ENCODE measurements at regions not wholly inside any gene's neighbourhood (a gene's known extent, or its start where the extent isn't known, plus 50 kb on each side); places are given as distances from the start of the nearest gene placed in this dataset.
"Not testable (repeated sequence)": the region's sequence is repeated elsewhere in the genome, so short reads cannot be mapped to it uniquely, and the experiment has no call there.

DNA sequence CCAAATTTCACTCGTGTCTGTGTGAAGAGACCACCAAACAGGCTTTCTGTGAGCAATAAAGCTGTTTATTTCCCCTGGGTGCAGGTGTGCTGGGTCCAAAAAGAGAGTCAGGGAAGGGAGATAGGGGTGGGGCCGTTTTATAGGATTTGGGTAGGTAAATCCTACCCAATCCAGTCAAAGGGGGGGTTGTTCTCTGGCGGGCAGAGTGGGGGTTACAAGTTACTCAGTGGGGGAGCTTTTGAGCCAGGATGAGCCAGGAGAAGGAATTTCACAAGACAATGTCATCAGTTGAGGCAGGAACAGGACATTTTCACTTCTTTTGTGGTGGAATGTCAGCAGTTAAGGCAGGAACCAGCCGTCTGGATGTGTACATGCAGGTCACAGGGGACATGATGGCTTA is 487.2 kb upstream of the ADGRL4 start:
- TF ChIP-seq POLR2AphosphoS5 (IDR thresholded peaks at IDR 0.05; ENCODE audit: low read depth, low read length); POLR2A (IDR thresholded peaks at IDR 0.05; ENCODE audit: control extremely low read depth in 1 of 2, low read depth in 2 of 2, low read length in 2 of 2); CBX5 (IDR thresholded peaks at IDR 0.05; ENCODE audit: low read depth, low read length); CTCF (IDR thresholded peaks at IDR 0.05; ENCODE audit: control extremely low read depth in 1 of 3, insufficient read depth in 1 of 3, low read depth in 1 of 3, low read length in 3 of 3); RAD21 (IDR thresholded peaks at IDR 0.05 in 1 of 2, conservative IDR thresholded peaks at IDR 0.05 in 1 of 2; ENCODE audit: low read depth in 2 of 2, low read length in 2 of 2); TEAD4 (IDR thresholded peaks at IDR 0.05; ENCODE audit: low read depth, low read length): not testable (repeated sequence)

All from H1 (cell line).